ENCODE measurements at regions not wholly inside any gene's neighbourhood (a gene's known extent, or its start where the extent isn't known, plus 50 kb on each side); places are given as distances from the start of the nearest gene placed in this dataset.

GRCh38 chr4:179977378-179977777 is 2265.8 kb upstream of the TENM3 start:
- H3K36me3 Mint-ChIP-seq (ENCODE audit: insufficient read depth), result no peaks in the 10 kb centered on the region
- ATAC-seq (replicated peaks; ENCODE audit: extremely low read depth, poor library complexity, severe bottlenecking) (no peak), DNase-seq (ENCODE audit: low spot score in 2 of 2) (no peak)
- H3K9me3 Mint-ChIP-seq, result peaks cover 9% of the 10 kb centered on the region
- H3K27ac Mint-ChIP-seq (ENCODE audit: low read depth), result no peak overlapping the region
- no peak overlapping the region for H3K4me3 Mint-ChIP-seq
- H3K27me3 Mint-ChIP-seq, result no peaks in the 10 kb centered on the region
- H3K4me1 Mint-ChIP-seq, result no peaks in the 10 kb centered on the region

GRCh38 chr4:179981161-179981560 is 2262.0 kb upstream of the TENM3 start:
- peaks cover 9% of the 10 kb centered on the region for H3K9me3 Mint-ChIP-seq
- no peak for DNase-seq (ENCODE audit: low spot score in 2 of 2)
- H3K36me3 Mint-ChIP-seq (ENCODE audit: insufficient read depth), result no peaks in the 10 kb centered on the region
- H3K4me3 Mint-ChIP-seq, result no peak overlapping the region
- ATAC-seq (replicated peaks; ENCODE audit: extremely low read depth, poor library complexity, severe bottlenecking), result no peak
- no peak overlapping the region for H3K27ac Mint-ChIP-seq (ENCODE audit: low read depth)
- no peaks in the 10 kb centered on the region for H3K27me3 Mint-ChIP-seq
- no peaks in the 10 kb centered on the region for H3K4me1 Mint-ChIP-seq

GRCh38 chr4:179989975-179990374 is 2253.2 kb upstream of the TENM3 start:
- no peak for ATAC-seq (replicated peaks; ENCODE audit: extremely low read depth, poor library complexity, severe bottlenecking)
- no peak overlapping the region for H3K4me3 Mint-ChIP-seq
- DNase-seq (ENCODE audit: low spot score in 2 of 2), result no peak
- peaks cover 29% of the 10 kb centered on the region for H3K9me3 Mint-ChIP-seq
- no peak overlapping the region for H3K27ac Mint-ChIP-seq (ENCODE audit: low read depth)
- H3K27me3 Mint-ChIP-seq, result no peaks in the 10 kb centered on the region
- no peaks in the 10 kb centered on the region for H3K36me3 Mint-ChIP-seq (ENCODE audit: insufficient read depth)
- H3K4me1 Mint-ChIP-seq, result no peaks in the 10 kb centered on the region

GRCh38 chr4:180009316-180009715 is 2233.9 kb upstream of the TENM3 start:
- ATAC-seq (replicated peaks; ENCODE audit: extremely low read depth, poor library complexity, severe bottlenecking), result no peak
- no peak overlapping the region for H3K27ac Mint-ChIP-seq (ENCODE audit: low read depth)
- DNase-seq (ENCODE audit: low spot score in 2 of 2), result no peak
- no peaks in the 10 kb centered on the region for H3K4me1 Mint-ChIP-seq
- H3K36me3 Mint-ChIP-seq (ENCODE audit: insufficient read depth), result no peaks in the 10 kb centered on the region
- no peaks in the 10 kb centered on the region for H3K27me3 Mint-ChIP-seq
- H3K4me3 Mint-ChIP-seq, result no peak overlapping the region
- H3K9me3 Mint-ChIP-seq, result peaks cover 21% of the 10 kb centered on the region

GRCh38 chr4:180028682-180029081 is 2214.5 kb upstream of the TENM3 start:
- no peak for ATAC-seq (replicated peaks; ENCODE audit: extremely low read depth, poor library complexity, severe bottlenecking)
- peaks cover 15% of the 10 kb centered on the region for H3K9me3 Mint-ChIP-seq
- H3K27ac Mint-ChIP-seq (ENCODE audit: low read depth), result no peak overlapping the region
- no peaks in the 10 kb centered on the region for H3K36me3 Mint-ChIP-seq (ENCODE audit: insufficient read depth)
- no peak overlapping the region for H3K4me3 Mint-ChIP-seq
- H3K27me3 Mint-ChIP-seq, result no peaks in the 10 kb centered on the region
- H3K4me1 Mint-ChIP-seq, result no peaks in the 10 kb centered on the region
- no peak for DNase-seq (ENCODE audit: low spot score in 2 of 2)

- Mint-ChIP-seq H3K4me1 (no peaks in the 10 kb centered on the region), H3K9me3 (peaks cover 14% of the 10 kb centered on the region)
These were observed 2211.9 kb upstream of the TENM3 start for GRCh38 chr4:180031330-180031729.

GRCh38 chr4:180041576-180041975 is 2201.6 kb upstream of the TENM3 start:
- Mint-ChIP-seq H3K9me3 (peaks cover 9% of the 10 kb centered on the region), H3K4me1 (no peaks in the 10 kb centered on the region), H3K36me3 (ENCODE audit: insufficient read depth) (no peaks in the 10 kb centered on the region), H3K27me3 (no peaks in the 10 kb centered on the region), H3K27ac (ENCODE audit: low read depth) (no peak overlapping the region), H3K4me3 (no peak overlapping the region)
- DNase-seq (ENCODE audit: low spot score in 2 of 2) (no peak), ATAC-seq (replicated peaks; ENCODE audit: extremely low read depth, poor library complexity, severe bottlenecking) (no peak)

More at GRCh38 chr4:180031330-180031729, 2211.9 kb upstream of the TENM3 start:
- Mint-ChIP-seq H3K36me3 (ENCODE audit: insufficient read depth) (no peaks in the 10 kb centered on the region), H3K4me3 (no peak overlapping the region), H3K27ac (ENCODE audit: low read depth) (no peak overlapping the region), H3K27me3 (no peaks in the 10 kb centered on the region)
- DNase-seq (ENCODE audit: low spot score in 2 of 2), result no peak
- ATAC-seq (replicated peaks; ENCODE audit: extremely low read depth, poor library complexity, severe bottlenecking), result no peak

- peaks cover 5% of the 10 kb centered on the region for H3K9me3 Mint-ChIP-seq
- DNase-seq (ENCODE audit: low spot score in 2 of 2) (no peak), ATAC-seq (replicated peaks; ENCODE audit: extremely low read depth, poor library complexity, severe bottlenecking) (no peak)
- peaks cover 17% of the 10 kb centered on the region for H3K27me3 Mint-ChIP-seq
- no peaks in the 10 kb centered on the region for H3K4me1 Mint-ChIP-seq
- H3K4me3 Mint-ChIP-seq, result no peak overlapping the region
- no peak overlapping the region for H3K27ac Mint-ChIP-seq (ENCODE audit: low read depth)
- no peaks in the 10 kb centered on the region for H3K36me3 Mint-ChIP-seq (ENCODE audit: insufficient read depth)
These were observed 2190.6 kb upstream of the TENM3 start for GRCh38 chr4:180052629-180053028.

- no peaks in the 10 kb centered on the region for H3K36me3 Mint-ChIP-seq (ENCODE audit: insufficient read depth)
These were observed 2188.9 kb upstream of the TENM3 start for GRCh38 chr4:180054291-180054690.

GRCh38 chr4:180057299-180057721 is 2185.9 kb upstream of the TENM3 start:
- Mint-ChIP-seq H3K27ac (ENCODE audit: low read depth) (no peak overlapping the region), H3K9me3 (peaks cover 5% of the 10 kb centered on the region), H3K36me3 (ENCODE audit: insufficient read depth) (no peaks in the 10 kb centered on the region), H3K4me1 (no peaks in the 10 kb centered on the region), H3K27me3 (peaks cover 27% of the 10 kb centered on the region), H3K4me3 (no peak overlapping the region)
- ATAC-seq (replicated peaks; ENCODE audit: extremely low read depth, poor library complexity, severe bottlenecking) (no peak), DNase-seq (ENCODE audit: low spot score in 2 of 2) (no peak)

More at GRCh38 chr4:180054291-180054690, 2188.9 kb upstream of the TENM3 start:
- Mint-ChIP-seq H3K4me1 (no peaks in the 10 kb centered on the region), H3K27ac (ENCODE audit: low read depth) (no peak overlapping the region), H3K27me3 (peaks cover 22% of the 10 kb centered on the region), H3K4me3 (no peak overlapping the region), H3K9me3 (peaks cover 5% of the 10 kb centered on the region)
- DNase-seq (ENCODE audit: low spot score in 2 of 2) (no peak), ATAC-seq (replicated peaks; ENCODE audit: extremely low read depth, poor library complexity, severe bottlenecking) (no peak)

- H3K4me1 Mint-ChIP-seq, result no peaks in the 10 kb centered on the region
These were observed 2185.1 kb upstream of the TENM3 start for GRCh38 chr4:180057891-180058671.

GRCh38 chr4:180058691-180059215 is 2184.4 kb upstream of the TENM3 start:
- ATAC-seq (replicated peaks; ENCODE audit: extremely low read depth, poor library complexity, severe bottlenecking), result no peak
- no peaks in the 10 kb centered on the region for H3K36me3 Mint-ChIP-seq (ENCODE audit: insufficient read depth)
- H3K9me3 Mint-ChIP-seq, result peaks cover 5% of the 10 kb centered on the region
- H3K4me1 Mint-ChIP-seq, result no peaks in the 10 kb centered on the region
- peaks cover 27% of the 10 kb centered on the region for H3K27me3 Mint-ChIP-seq
- no peak overlapping the region for H3K4me3 Mint-ChIP-seq
- H3K27ac Mint-ChIP-seq (ENCODE audit: low read depth), result peak overlapping the region; percentile 49
- DNase-seq (ENCODE audit: low spot score in 2 of 2), result no peak

More at GRCh38 chr4:180057891-180058671, 2185.1 kb upstream of the TENM3 start:
- H3K36me3 Mint-ChIP-seq (ENCODE audit: insufficient read depth), result no peaks in the 10 kb centered on the region
- peaks cover 5% of the 10 kb centered on the region for H3K9me3 Mint-ChIP-seq
- H3K4me3 Mint-ChIP-seq, result no peak overlapping the region
- DNase-seq (ENCODE audit: low spot score in 2 of 2), result no peak
- H3K27ac Mint-ChIP-seq (ENCODE audit: low read depth), result no peak overlapping the region
- peaks cover 27% of the 10 kb centered on the region for H3K27me3 Mint-ChIP-seq
- ATAC-seq (replicated peaks; ENCODE audit: extremely low read depth, poor library complexity, severe bottlenecking), result no peak

GRCh38 chr4:180059216-180059881 is 2183.9 kb upstream of the TENM3 start:
- Mint-ChIP-seq H3K9me3 (peaks cover 5% of the 10 kb centered on the region), H3K4me1 (no peaks in the 10 kb centered on the region), H3K36me3 (ENCODE audit: insufficient read depth) (no peaks in the 10 kb centered on the region), H3K27me3 (peaks cover 27% of the 10 kb centered on the region), H3K27ac (ENCODE audit: low read depth) (peak overlapping the region; percentile 49), H3K4me3 (peak overlapping the region; percentile 13)
- DNase-seq (ENCODE audit: low spot score in 2 of 2) (no peak), ATAC-seq (replicated peaks; ENCODE audit: extremely low read depth, poor library complexity, severe bottlenecking) (no peak)

Measured in central memory CD8-positive, alpha-beta T cell (primary cell).